Endodermal cell (in vitro differentiated cells): ENCODE measurements at regions not wholly inside any gene's neighbourhood (a gene's known extent, or its start where the extent isn't known, plus 50 kb on each side); places are given as distances from the start of the nearest gene placed in this dataset.

Experiments
- DNase-seq: peaks from one replicate; pipeline ENCODE4 v3.0.0-alpha.2; 2017
- H3K27ac ChIP-seq: 2 replicates; pipeline ENCODE4 v1.5.1; 2013; ENCODE audit warnings: mild to moderate bottlenecking, low read depth, low read length, moderate library complexity
- H3K27me3 ChIP-seq: 2 replicates; pipeline ENCODE4 v1.6.1; 2013; ENCODE audit warnings: mild to moderate bottlenecking, low read length, moderate library complexity; ENCODE audit not compliant: insufficient read depth, control insufficient read depth, poor library complexity, severe bottlenecking
- H3K36me3 ChIP-seq: 2 replicates; pipeline ENCODE4 v1.7.0; 2013; ENCODE audit warnings: mild to moderate bottlenecking, low read length, moderate library complexity; ENCODE audit not compliant: control insufficient read depth, insufficient read depth
- H3K4me1 ChIP-seq: one replicate; pipeline ENCODE4 v1.7.0; 2013; ENCODE audit warnings: low read length; ENCODE audit not compliant: control insufficient read depth, insufficient read depth
- H3K4me3 ChIP-seq: 2 replicates; pipeline ENCODE4 v1.5.1; 2013; ENCODE audit warnings: mild to moderate bottlenecking, low read length, moderate library complexity
- H3K9ac ChIP-seq: 2 replicates; pipeline ENCODE4 v1.6.1; 2013; ENCODE audit warnings: mild to moderate bottlenecking, low read length, moderate library complexity; ENCODE audit not compliant: poor library complexity, severe bottlenecking; ENCODE audit errors: extremely low read depth
- H3K9me3 ChIP-seq: 2 replicates; pipeline ENCODE4 v1.6.1; 2013; ENCODE audit warnings: mild to moderate bottlenecking, low read length, moderate library complexity; ENCODE audit not compliant: control insufficient read depth
- H3K27ac Mint-ChIP-seq: 2 replicates; pipeline ENCODE4 v1.8.0; 2020; ENCODE audit warnings: mixed read lengths
- H3K27me3 Mint-ChIP-seq: 2 replicates; pipeline ENCODE4 v1.8.0; 2021; ENCODE audit warnings: mild to moderate bottlenecking, mixed read lengths; ENCODE audit not compliant: insufficient read depth
- H3K36me3 Mint-ChIP-seq: 2 replicates; pipeline ENCODE4 v1.8.0; 2020; ENCODE audit warnings: low read depth, mixed read lengths
- H3K4me1 Mint-ChIP-seq: 2 replicates; pipeline ENCODE4 v1.8.0; 2020; ENCODE audit warnings: mixed read lengths
- H3K4me3 Mint-ChIP-seq: 2 replicates; pipeline ENCODE4 v1.8.0; 2020; ENCODE audit warnings: mild to moderate bottlenecking, moderate library complexity, mixed read lengths
- H3K9me3 Mint-ChIP-seq: 2 replicates; pipeline ENCODE4 v1.8.0; 2020; ENCODE audit warnings: mild to moderate bottlenecking, mixed read lengths
- WGBS, 2 experiments: methylation state at CpG; one replicate each; pipeline versions ENCODE4 v1.1.5 to v1.1.7; 2013; ENCODE audit warnings: missing lambda C conversion rate in 2 of 2, mixed read lengths in 1 of 2; ENCODE audit not compliant: insufficient coverage in 1 of 2, insufficient read length in 1 of 2; 5-methylcytosine and 5-hydroxymethylcytosine counted together
- TF ChIP-seq, protein P1 (sequence below): fragments of 200-600 bp; sonication (generic); conservative IDR thresholded peaks from 2 replicates; pipeline ENCODE4 v1.5.0; 2021; ENCODE audit warnings: antibody characterized with exemption, mild to moderate bottlenecking

DNA sequence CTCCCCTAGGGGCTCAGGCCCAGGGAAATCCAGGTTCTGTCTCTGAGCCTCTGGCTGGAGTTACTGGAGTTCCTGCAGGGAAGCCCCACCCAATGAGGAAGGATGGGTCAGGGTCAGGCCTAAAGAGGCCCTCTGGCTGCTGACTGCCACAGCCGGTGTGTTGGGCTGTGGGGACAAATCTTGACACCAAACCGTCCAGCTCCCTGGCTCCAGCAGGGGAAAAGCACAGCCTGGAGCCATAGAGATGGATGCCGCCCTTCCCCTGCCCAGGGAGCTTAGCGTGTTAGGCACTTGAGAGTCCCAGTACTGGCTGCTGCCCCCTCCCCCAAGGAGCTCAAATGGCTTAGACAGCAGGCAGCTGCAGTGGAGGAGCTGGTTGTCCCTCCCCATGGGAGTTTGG is 321.3 kb upstream of the LCORL start:
- Histone ChIP-seq H3K27me3 (no peaks in the 10 kb centered on the region), H3K4me1 (no peaks in the 10 kb centered on the region), H3K9ac (no peak overlapping the region), H3K4me3 (no peak overlapping the region), H3K27ac (no peak overlapping the region), H3K36me3 (no peaks in the 10 kb centered on the region), H3K9me3 (no peaks in the 10 kb centered on the region)
- Mint-ChIP-seq H3K4me1 (no peaks in the 10 kb centered on the region), H3K27me3 (no peaks in the 10 kb centered on the region), H3K36me3 (no peaks in the 10 kb centered on the region), H3K27ac (no peak overlapping the region), H3K9me3 (peaks cover 17% of the 10 kb centered on the region), H3K4me3 (no peak overlapping the region)
- WGBS, 2 experiments, result 92 to 100% methylated on average over 3 to 4 of the region's 4 CpGs
- no peak for DNase-seq
- TF ChIP-seq, protein P1, sequence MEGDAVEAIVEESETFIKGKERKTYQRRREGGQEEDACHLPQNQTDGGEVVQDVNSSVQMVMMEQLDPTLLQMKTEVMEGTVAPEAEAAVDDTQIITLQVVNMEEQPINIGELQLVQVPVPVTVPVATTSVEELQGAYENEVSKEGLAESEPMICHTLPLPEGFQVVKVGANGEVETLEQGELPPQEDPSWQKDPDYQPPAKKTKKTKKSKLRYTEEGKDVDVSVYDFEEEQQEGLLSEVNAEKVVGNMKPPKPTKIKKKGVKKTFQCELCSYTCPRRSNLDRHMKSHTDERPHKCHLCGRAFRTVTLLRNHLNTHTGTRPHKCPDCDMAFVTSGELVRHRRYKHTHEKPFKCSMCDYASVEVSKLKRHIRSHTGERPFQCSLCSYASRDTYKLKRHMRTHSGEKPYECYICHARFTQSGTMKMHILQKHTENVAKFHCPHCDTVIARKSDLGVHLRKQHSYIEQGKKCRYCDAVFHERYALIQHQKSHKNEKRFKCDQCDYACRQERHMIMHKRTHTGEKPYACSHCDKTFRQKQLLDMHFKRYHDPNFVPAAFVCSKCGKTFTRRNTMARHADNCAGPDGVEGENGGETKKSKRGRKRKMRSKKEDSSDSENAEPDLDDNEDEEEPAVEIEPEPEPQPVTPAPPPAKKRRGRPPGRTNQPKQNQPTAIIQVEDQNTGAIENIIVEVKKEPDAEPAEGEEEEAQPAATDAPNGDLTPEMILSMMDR, result no peak

DNA sequence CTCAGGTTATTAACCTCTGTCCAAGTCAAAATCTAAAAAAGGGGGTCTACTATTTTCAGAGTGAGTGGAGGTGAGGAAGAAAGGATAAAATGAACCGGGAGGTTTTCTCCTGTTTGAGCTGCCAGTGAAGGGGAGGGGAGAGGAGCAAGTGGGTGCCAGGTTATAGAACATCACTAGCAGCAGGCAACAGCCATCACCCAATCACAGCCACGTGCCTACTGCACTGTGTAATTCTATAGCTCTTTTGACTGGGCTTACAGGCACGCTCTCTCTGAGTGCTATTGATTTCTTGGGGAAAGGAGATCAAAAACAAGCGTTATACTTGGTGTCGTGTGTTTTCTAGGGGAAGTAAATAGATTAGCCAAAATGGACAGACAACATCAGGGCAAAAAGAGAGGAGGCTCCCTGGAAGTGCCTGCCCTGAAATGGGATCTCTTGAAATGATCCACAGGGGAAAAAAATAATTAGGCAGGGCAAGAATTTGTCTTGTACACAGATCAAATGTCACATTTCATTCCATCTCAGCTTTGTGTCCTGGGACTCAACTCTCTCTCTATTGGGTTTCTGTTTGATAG is 300.5 kb upstream of the LCORL start:
- no peaks in the 10 kb centered on the region for H3K9me3 ChIP-seq
- no peaks in the 10 kb centered on the region for H3K9me3 Mint-ChIP-seq
- H3K27me3 ChIP-seq, result no peaks in the 10 kb centered on the region
- TF ChIP-seq, protein P1, result no peak
- no peak overlapping the region for H3K27ac ChIP-seq
- peaks cover 5% of the 10 kb centered on the region for H3K4me1 Mint-ChIP-seq
- no peak overlapping the region for H3K4me3 Mint-ChIP-seq
- DNase-seq, result no peak
- H3K27me3 Mint-ChIP-seq, result peaks cover 1% of the 10 kb centered on the region
- no peak overlapping the region for H3K9ac ChIP-seq
- H3K36me3 Mint-ChIP-seq, result no peaks in the 10 kb centered on the region
- no peaks in the 10 kb centered on the region for H3K36me3 ChIP-seq
- no peak overlapping the region for H3K27ac Mint-ChIP-seq
- H3K4me3 ChIP-seq, result no peak overlapping the region
- WGBS, 2 experiments, result 90% methylated on average over 4 to 5 of the region's 5 CpGs
- H3K4me1 ChIP-seq, result no peaks in the 10 kb centered on the region

DNA sequence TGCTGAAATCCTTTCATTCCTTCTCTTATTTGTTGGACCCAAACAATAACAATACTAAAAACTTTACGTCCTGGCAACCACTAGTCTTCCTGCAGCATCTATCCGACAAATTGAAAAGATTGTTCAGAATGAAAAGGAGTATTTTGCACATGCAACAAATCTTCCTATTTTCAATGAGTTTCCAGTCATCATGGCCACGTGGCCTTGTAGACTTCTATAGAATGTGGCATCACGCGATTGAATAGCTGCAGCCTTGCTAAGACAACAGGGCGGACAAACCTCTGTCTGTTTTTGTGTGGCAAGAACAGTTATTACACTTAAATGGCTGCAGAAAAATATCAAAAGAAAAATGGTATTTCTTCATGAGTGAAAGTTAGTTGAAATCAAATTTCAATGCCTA is 297.9 kb upstream of the LCORL start:
- Mint-ChIP-seq H3K27me3 (peaks cover 1% of the 10 kb centered on the region), H3K27ac (no peak overlapping the region), H3K36me3 (no peaks in the 10 kb centered on the region), H3K4me1 (peaks cover 5% of the 10 kb centered on the region), H3K9me3 (no peaks in the 10 kb centered on the region), H3K4me3 (no peak overlapping the region)
- Histone ChIP-seq H3K27me3 (no peaks in the 10 kb centered on the region), H3K9me3 (no peaks in the 10 kb centered on the region), H3K9ac (no peak overlapping the region), H3K36me3 (no peaks in the 10 kb centered on the region), H3K4me1 (no peaks in the 10 kb centered on the region), H3K4me3 (no peak overlapping the region), H3K27ac (no peak overlapping the region)
- no peak for DNase-seq
- WGBS, 2 experiments, result 93 to 98% methylated on average over 5 to 6 of the region's 6 CpGs
- TF ChIP-seq, protein P1, result no peak
